SH-SY5Y (cell line): ENCODE measurements at regions not wholly inside any gene's neighbourhood (a gene's known extent, or its start where the extent isn't known, plus 50 kb on each side); places are given as distances from the start of the nearest gene placed in this dataset.

ENCODE experiments used
- GATA2 ChIP-seq: IDR thresholded peaks from 2 replicates; pipeline ENCODE4 v1.6.1; 2011; ENCODE audit warnings: mild to moderate bottlenecking, low read depth, low read length
- GATA3 ChIP-seq: IDR thresholded peaks from 2 replicates; pipeline ENCODE4 v1.6.1; 2011; ENCODE audit warnings: low read depth, mild to moderate bottlenecking, low read length, moderate library complexity

- TF ChIP-seq GATA3 (no peak), GATA2 (no peak)
Observed at GRCh38 chr11:80625563-80625962, 1184.7 kb upstream of the TENM4 start.
